HCT116 (cell line): ENCODE measurements at regions not wholly inside any gene's neighbourhood (a gene's known extent, or its start where the extent isn't known, plus 50 kb on each side); places are given as distances from the start of the nearest gene placed in this dataset.

ENCODE experiments used
- ATAC-seq: fragments of 200-7000 bp; cut with Tn5 transposase; 2 replicates; pipeline ENCODE4 v1.9.1; 2020; ENCODE audit warnings: mild to moderate bottlenecking, moderate library complexity
- BruUV-seq: library from RNA; stranded (reverse); fragments of 400-500 nt; replicated peaks from 2 replicates; lab custom pipeline; 2021; lab: Mats Ljungman, UMichigan
- CTCF ChIA-PET: fragments of 300-600 bp; sonication (Branson Sonifier 250); formaldehyde crosslinking; loops from one replicate; lab custom pipeline; 2021; ENCODE audit warnings: antibody characterized with exemption; lab: Charles Lee
- POLR2A ChIA-PET: fragments of 300-600, 350-600 bp; sonication (Branson Sonifier 250); formaldehyde crosslinking; loops from one replicate; lab custom pipeline; 2021; ENCODE audit warnings: antibody characterized with exemption; lab: Charles Lee
- RAD21 ChIA-PET, 2 experiments: fragments of 300-600 bp; sonication (Branson Sonifier 250); formaldehyde crosslinking; loops; one replicate each; lab custom pipeline; 2023; ENCODE audit warnings: low total read pairs in 2 of 2; ENCODE audit not compliant: uncharacterized antibody in 2 of 2, unreplicated experiment in 2 of 2, low non-redundant PET in 1 of 2; lab: Charles Lee
- DNase-seq: peaks from one replicate; pipeline ENCODE4 v3.0.0-alpha.2; 2010; ENCODE audit warnings: low read depth, low spot score
- H2AFZ ChIP-seq: fragments of 200-600 bp; shearing (Covaris generic), sonication (generic); 2 replicates; pipeline ENCODE4 v1.6.1; 2017; ENCODE audit warnings: low read depth, mixed run types, mixed read lengths, antibody characterized with exemption, low read length; ENCODE audit not compliant: poor library complexity, severe bottlenecking
- H3K27ac ChIP-seq: 2 replicates; pipeline ENCODE4 v1.5.1; 2012; ENCODE audit warnings: low read depth, low read length
- H3K27me3 ChIP-seq: fragments of 200-600 bp; sonication (generic); 2 replicates; pipeline ENCODE4 v1.6.1; 2016; ENCODE audit warnings: mixed run types, low read length, mixed read lengths; ENCODE audit not compliant: insufficient read depth
- H3K36me3 ChIP-seq, 2 experiments: fragments of 200-500 bp in 1 of 2; fragments of 200-600 bp in 1 of 2; sonication (Bioruptor generic) in 1 of 2; sonication (generic) in 1 of 2; 2 replicates each; pipeline versions ENCODE4 v1.5.1 to v1.6.1; 2014 to 2016; ENCODE audit warnings: low read length in 2 of 2, inconsistent platforms in 1 of 2, mixed read lengths in 1 of 2, mixed run types in 1 of 2; ENCODE audit not compliant: insufficient read depth in 2 of 2, control insufficient read depth in 1 of 2
- H3K4me1 ChIP-seq, 2 experiments: fragments of 200-600 bp in 1 of 2; sonication (generic) in 1 of 2; 2 replicates each; pipeline versions ENCODE4 v1.5.1 to v1.6.1; 2012 to 2017; ENCODE audit warnings: low read length in 2 of 2, inconsistent platforms in 1 of 2, mild to moderate bottlenecking in 1 of 2, mixed read lengths in 1 of 2, mixed run types in 1 of 2, moderate library complexity in 1 of 2; ENCODE audit not compliant: insufficient read depth in 2 of 2, control insufficient read depth in 1 of 2
- H3K4me2 ChIP-seq: fragments of 200-600 bp; sonication (generic); 2 replicates; pipeline ENCODE4 v1.6.1; 2017; ENCODE audit warnings: mixed run types, low read length, mixed read lengths
- H3K4me3 ChIP-seq, 2 experiments: fragments of 200-600 bp in 1 of 2; sonication (generic) in 1 of 2; replicated peaks in 1 of 2; 2 replicates each; pipeline ENCODE4 v1.5.1; 2011 to 2016; ENCODE audit warnings: low read length in 2 of 2, control low read depth in 1 of 2, low read depth in 1 of 2, mild to moderate bottlenecking in 1 of 2, mixed read lengths in 1 of 2, mixed run types in 1 of 2
- H3K79me2 ChIP-seq: fragments of 200-600 bp; sonication (generic); 2 replicates; pipeline ENCODE4 v1.6.1; 2017; ENCODE audit warnings: mild to moderate bottlenecking, mixed run types, low read length, moderate library complexity, mixed read lengths; ENCODE audit not compliant: insufficient read depth
- H3K9ac ChIP-seq: fragments of 200-600 bp; sonication (generic); 2 replicates; pipeline ENCODE4 v1.6.1; 2016; ENCODE audit warnings: low read length, mixed read lengths
- H3K9me2 ChIP-seq: fragments of 200-600 bp; sonication (generic), shearing (Covaris generic); 2 replicates; pipeline ENCODE4 v1.6.1; 2017; ENCODE audit warnings: mixed run types, mild to moderate bottlenecking, moderate library complexity; ENCODE audit not compliant: insufficient read depth
- H3K9me3 ChIP-seq, 2 experiments: fragments of 200-500 bp in 1 of 2; fragments of 200-600 bp in 1 of 2; sonication (Bioruptor generic) in 1 of 2; sonication (generic) in 1 of 2; 2 replicates each; pipeline ENCODE4 v1.6.1; 2014 to 2017; ENCODE audit warnings: low read length in 2 of 2, mixed read lengths in 2 of 2, inconsistent platforms in 1 of 2, low read depth in 1 of 2, mild to moderate bottlenecking in 1 of 2, mixed run types in 1 of 2, moderate library complexity in 1 of 2; ENCODE audit not compliant: control insufficient read depth in 1 of 2, insufficient read depth in 1 of 2
- H4K20me1 ChIP-seq: fragments of 200-600 bp; sonication (generic), shearing (Covaris generic); 2 replicates; pipeline ENCODE4 v1.6.1; 2017; ENCODE audit warnings: mixed run types, mild to moderate bottlenecking, moderate library complexity; ENCODE audit not compliant: insufficient read depth
- CEBPB ChIP-seq: IDR thresholded peaks from 2 replicates; pipeline ENCODE4 v1.6.1; 2012; ENCODE audit warnings: low read depth
- EZH2 ChIP-seq: fragments of 200-600 bp; sonication (generic); IDR thresholded peaks from 2 replicates; pipeline ENCODE4 v1.6.1; 2017; ENCODE audit warnings: antibody characterized with exemption, mixed run types
- EZH2phosphoT487 ChIP-seq: fragments of 200-600 bp; IDR thresholded peaks from 2 replicates; pipeline ENCODE4 v1.6.1; 2018; ENCODE audit warnings: antibody characterized with exemption, borderline replicate concordance
- FOSL1 ChIP-seq: IDR thresholded peaks from 2 replicates; pipeline ENCODE4 v1.6.1; 2012; ENCODE audit warnings: low read depth
- JUND ChIP-seq: IDR thresholded peaks from 2 replicates; pipeline ENCODE4 v1.6.1; 2012
- MAX ChIP-seq: IDR thresholded peaks from 2 replicates; pipeline ENCODE4 v1.6.1; 2012
- POLR2A ChIP-seq: IDR thresholded peaks from 2 replicates; pipeline ENCODE4 v1.7.0; 2011; ENCODE audit warnings: borderline replicate concordance; ENCODE audit not compliant: insufficient read depth, insufficient read length; ENCODE audit errors: extremely low read depth
- POLR2AphosphoS5 ChIP-seq: IDR thresholded peaks from 2 replicates; pipeline ENCODE4 v1.6.1; 2011; ENCODE audit warnings: mild to moderate bottlenecking, low read depth, low read length, moderate library complexity
- RAD21 ChIP-seq: IDR thresholded peaks from 2 replicates; pipeline ENCODE4 v1.6.1; 2012; ENCODE audit warnings: low read depth, mild to moderate bottlenecking
- SIN3A ChIP-seq: IDR thresholded peaks from 2 replicates; pipeline ENCODE4 v1.6.1; 2012; ENCODE audit warnings: low read depth
- SP1 ChIP-seq: IDR thresholded peaks from 2 replicates; pipeline ENCODE4 v1.6.1; 2012; ENCODE audit warnings: low read depth
- TCF7L2 ChIP-seq: IDR thresholded peaks from 2 replicates; pipeline ENCODE4 v1.7.0; 2011; ENCODE audit warnings: borderline replicate concordance, inconsistent platforms; ENCODE audit not compliant: insufficient read depth, insufficient read length; ENCODE audit errors: extremely low read depth
- YY1 ChIP-seq: IDR thresholded peaks from 2 replicates; pipeline ENCODE4 v1.6.1; 2011; ENCODE audit warnings: low read length, low read depth, moderate library complexity, mild to moderate bottlenecking; ENCODE audit not compliant: insufficient replicate concordance; ENCODE audit errors: extremely low read depth
- ZNF274 ChIP-seq: fragments of 200-500 bp; sonication (Bioruptor generic); IDR thresholded peaks from 2 replicates; pipeline ENCODE4 v1.6.1; 2014; ENCODE audit warnings: mild to moderate bottlenecking, low read depth, low read length, inconsistent platforms
- intact Hi-C: fragments of 100-400 bp; cut with micrococcal nuclease; formaldehyde crosslinking; loops from 2 replicates; pipeline ENCODE4 v1.10.0; 2022
- TF ChIP-seq, protein P1 (sequence below), 3 experiments: fragments of 200-600 bp in 1 of 3; sonication (generic) in 1 of 3; IDR thresholded peaks in 2 of 3; conservative IDR thresholded peaks in 1 of 3; 2 replicates each; pipeline ENCODE4 v1.5.1; 2012 to 2017; ENCODE audit warnings: low read depth in 2 of 3, low read length in 2 of 3, antibody characterized with exemption in 1 of 3, borderline replicate concordance in 1 of 3, control low read depth in 1 of 3, mild to moderate bottlenecking in 1 of 3, mixed read lengths in 1 of 3, mixed run types in 1 of 3, moderate library complexity in 1 of 3; ENCODE audit not compliant: insufficient read depth in 1 of 3
- TF ChIP-seq, protein P2 (sequence below): IDR thresholded peaks from 2 replicates; pipeline ENCODE4 v1.6.1; 2012
- TF ChIP-seq, protein P3 (sequence below): IDR thresholded peaks from 2 replicates; pipeline ENCODE4 v1.6.1; 2011; ENCODE audit warnings: mild to moderate bottlenecking, low read length, moderate library complexity; ENCODE audit not compliant: insufficient replicate concordance; ENCODE audit errors: extremely low read depth
- TF ChIP-seq, protein P4 (sequence below): IDR thresholded peaks from 2 replicates; pipeline ENCODE4 v1.6.1; 2012; ENCODE audit warnings: low read depth

DNA sequence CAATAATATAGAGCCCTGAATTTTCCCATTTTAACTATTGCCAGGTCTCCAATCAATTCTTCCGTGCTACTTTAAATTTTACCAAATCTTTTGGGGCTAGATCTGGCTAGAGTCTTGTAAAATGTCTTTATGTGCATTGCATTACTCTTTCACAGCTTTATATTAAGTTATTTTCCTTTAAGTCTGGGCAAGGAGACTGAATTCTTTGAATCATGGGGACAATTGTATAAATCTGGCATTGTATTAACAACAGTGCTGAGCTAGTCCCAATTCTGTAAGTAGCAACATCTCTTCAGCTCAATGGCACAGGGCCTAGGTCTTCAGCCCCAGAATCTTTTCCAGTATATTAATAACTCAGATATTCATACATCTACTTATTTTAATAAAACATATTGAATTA lies 1080.4 kb upstream of the INTU start:
- H3K9me2 ChIP-seq = no peaks in the 10 kb centered on the region
- H3K79me2 ChIP-seq = no peaks in the 10 kb centered on the region
- no peaks in the 10 kb centered on the region for H4K20me1 ChIP-seq
- DNase-seq (no peak), ATAC-seq (no peak)
- no peak overlapping the region for H2AFZ ChIP-seq
- no peak overlapping the region for H3K27ac ChIP-seq
- RAD21 ChIA-PET = no interaction called here
- no peak overlapping the region for H3K4me3 ChIP-seq
- H3K9ac ChIP-seq = no peak overlapping the region
- no peaks in the 10 kb centered on the region for H3K36me3 ChIP-seq
- CTCF ChIA-PET = no interaction called here
- no peaks in the 10 kb centered on the region for H3K9me3 ChIP-seq
- no peak overlapping the region for H3K4me2 ChIP-seq
- H3K4me1 ChIP-seq = no peaks in the 10 kb centered on the region
- POLR2A ChIA-PET = no interaction called here
- H3K27me3 ChIP-seq = no peaks in the 10 kb centered on the region
- BruUV-seq = no TSS peak
- intact Hi-C loops = no loop called here
- TF ChIP-seq SP1 (no peak), ZNF274 (no peak), CEBPB (no peak), YY1 (no peak), EZH2 (no peak), EZH2phosphoT487 (no peak), FOSL1 (no peak), POLR2AphosphoS5 (no peak), TCF7L2 (no peak), JUND (no peak), POLR2A (no peak), MAX (no peak), RAD21 (no peak), SIN3A (no peak)
- TF ChIP-seq, protein P1, sequence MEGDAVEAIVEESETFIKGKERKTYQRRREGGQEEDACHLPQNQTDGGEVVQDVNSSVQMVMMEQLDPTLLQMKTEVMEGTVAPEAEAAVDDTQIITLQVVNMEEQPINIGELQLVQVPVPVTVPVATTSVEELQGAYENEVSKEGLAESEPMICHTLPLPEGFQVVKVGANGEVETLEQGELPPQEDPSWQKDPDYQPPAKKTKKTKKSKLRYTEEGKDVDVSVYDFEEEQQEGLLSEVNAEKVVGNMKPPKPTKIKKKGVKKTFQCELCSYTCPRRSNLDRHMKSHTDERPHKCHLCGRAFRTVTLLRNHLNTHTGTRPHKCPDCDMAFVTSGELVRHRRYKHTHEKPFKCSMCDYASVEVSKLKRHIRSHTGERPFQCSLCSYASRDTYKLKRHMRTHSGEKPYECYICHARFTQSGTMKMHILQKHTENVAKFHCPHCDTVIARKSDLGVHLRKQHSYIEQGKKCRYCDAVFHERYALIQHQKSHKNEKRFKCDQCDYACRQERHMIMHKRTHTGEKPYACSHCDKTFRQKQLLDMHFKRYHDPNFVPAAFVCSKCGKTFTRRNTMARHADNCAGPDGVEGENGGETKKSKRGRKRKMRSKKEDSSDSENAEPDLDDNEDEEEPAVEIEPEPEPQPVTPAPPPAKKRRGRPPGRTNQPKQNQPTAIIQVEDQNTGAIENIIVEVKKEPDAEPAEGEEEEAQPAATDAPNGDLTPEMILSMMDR (IDR thresholded peaks at IDR 0.05 in 2 of 3, conservative IDR thresholded peaks at IDR 0.05 in 1 of 3; ENCODE audit: borderline replicate concordance in 1 of 3, insufficient read depth in 1 of 3, low read depth in 2 of 3, low read length in 2 of 3) = no peak
- TF ChIP-seq, protein P2, sequence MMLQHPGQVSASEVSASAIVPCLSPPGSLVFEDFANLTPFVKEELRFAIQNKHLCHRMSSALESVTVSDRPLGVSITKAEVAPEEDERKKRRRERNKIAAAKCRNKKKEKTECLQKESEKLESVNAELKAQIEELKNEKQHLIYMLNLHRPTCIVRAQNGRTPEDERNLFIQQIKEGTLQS = no peak
- TF ChIP-seq, protein P3, sequence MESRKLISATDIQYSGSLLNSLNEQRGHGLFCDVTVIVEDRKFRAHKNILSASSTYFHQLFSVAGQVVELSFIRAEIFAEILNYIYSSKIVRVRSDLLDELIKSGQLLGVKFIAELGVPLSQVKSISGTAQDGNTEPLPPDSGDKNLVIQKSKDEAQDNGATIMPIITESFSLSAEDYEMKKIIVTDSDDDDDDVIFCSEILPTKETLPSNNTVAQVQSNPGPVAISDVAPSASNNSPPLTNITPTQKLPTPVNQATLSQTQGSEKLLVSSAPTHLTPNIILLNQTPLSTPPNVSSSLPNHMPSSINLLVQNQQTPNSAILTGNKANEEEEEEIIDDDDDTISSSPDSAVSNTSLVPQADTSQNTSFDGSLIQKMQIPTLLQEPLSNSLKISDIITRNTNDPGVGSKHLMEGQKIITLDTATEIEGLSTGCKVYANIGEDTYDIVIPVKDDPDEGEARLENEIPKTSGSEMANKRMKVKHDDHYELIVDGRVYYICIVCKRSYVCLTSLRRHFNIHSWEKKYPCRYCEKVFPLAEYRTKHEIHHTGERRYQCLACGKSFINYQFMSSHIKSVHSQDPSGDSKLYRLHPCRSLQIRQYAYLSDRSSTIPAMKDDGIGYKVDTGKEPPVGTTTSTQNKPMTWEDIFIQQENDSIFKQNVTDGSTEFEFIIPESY = no peak
- TF ChIP-seq, protein P4, sequence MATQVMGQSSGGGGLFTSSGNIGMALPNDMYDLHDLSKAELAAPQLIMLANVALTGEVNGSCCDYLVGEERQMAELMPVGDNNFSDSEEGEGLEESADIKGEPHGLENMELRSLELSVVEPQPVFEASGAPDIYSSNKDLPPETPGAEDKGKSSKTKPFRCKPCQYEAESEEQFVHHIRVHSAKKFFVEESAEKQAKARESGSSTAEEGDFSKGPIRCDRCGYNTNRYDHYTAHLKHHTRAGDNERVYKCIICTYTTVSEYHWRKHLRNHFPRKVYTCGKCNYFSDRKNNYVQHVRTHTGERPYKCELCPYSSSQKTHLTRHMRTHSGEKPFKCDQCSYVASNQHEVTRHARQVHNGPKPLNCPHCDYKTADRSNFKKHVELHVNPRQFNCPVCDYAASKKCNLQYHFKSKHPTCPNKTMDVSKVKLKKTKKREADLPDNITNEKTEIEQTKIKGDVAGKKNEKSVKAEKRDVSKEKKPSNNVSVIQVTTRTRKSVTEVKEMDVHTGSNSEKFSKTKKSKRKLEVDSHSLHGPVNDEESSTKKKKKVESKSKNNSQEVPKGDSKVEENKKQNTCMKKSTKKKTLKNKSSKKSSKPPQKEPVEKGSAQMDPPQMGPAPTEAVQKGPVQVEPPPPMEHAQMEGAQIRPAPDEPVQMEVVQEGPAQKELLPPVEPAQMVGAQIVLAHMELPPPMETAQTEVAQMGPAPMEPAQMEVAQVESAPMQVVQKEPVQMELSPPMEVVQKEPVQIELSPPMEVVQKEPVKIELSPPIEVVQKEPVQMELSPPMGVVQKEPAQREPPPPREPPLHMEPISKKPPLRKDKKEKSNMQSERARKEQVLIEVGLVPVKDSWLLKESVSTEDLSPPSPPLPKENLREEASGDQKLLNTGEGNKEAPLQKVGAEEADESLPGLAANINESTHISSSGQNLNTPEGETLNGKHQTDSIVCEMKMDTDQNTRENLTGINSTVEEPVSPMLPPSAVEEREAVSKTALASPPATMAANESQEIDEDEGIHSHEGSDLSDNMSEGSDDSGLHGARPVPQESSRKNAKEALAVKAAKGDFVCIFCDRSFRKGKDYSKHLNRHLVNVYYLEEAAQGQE = no peak
